H1 (cell line): ENCODE measurements at regions not wholly inside any gene's neighbourhood (a gene's known extent, or its start where the extent isn't known, plus 50 kb on each side); places are given as distances from the start of the nearest gene placed in this dataset.

ENCODE experiments used
- CTCF ChIA-PET: fragments of 300-600 bp; sonication (Branson Sonifier 250); formaldehyde crosslinking; loops from one replicate; lab custom pipeline; 2021; ENCODE audit not compliant: partially characterized antibody; lab: Charles Lee
- POLR2A ChIA-PET: fragments of 300-600 bp; sonication (Branson Sonifier 250); formaldehyde crosslinking; loops from one replicate; lab custom pipeline; 2021; ENCODE audit warnings: inconsistent platforms; ENCODE audit not compliant: partially characterized antibody; lab: Charles Lee
- DNase-seq, 2 experiments: peaks; one replicate each; pipeline versions ENCODE4 v3.0.0 to v3.0.0-alpha.2; 2010 to 2022; ENCODE audit warnings: low spot score in 2 of 2, low read depth in 1 of 2, mixed read lengths in 1 of 2
- FAIRE-seq: peaks from 2 replicates; lab custom pipeline; 2011; peaks lifted over from hg19 to GRCh38; lab: Jason Lieb, UNC
- H2AFZ ChIP-seq: 2 replicates; pipeline ENCODE4 v1.8.1; 2012; ENCODE audit warnings: low read length, inconsistent platforms
- H2AK5ac ChIP-seq: 2 replicates; pipeline ENCODE4 v1.6.1; 2013; ENCODE audit warnings: low read depth, low read length
- H2BK120ac ChIP-seq: replicated peaks from 2 replicates; pipeline ENCODE3; 2013; ENCODE audit warnings: low read depth, low read length, inconsistent platforms
- H2BK12ac ChIP-seq: 2 replicates; pipeline ENCODE4 v1.6.1; 2013; ENCODE audit warnings: low read depth, low read length
- H2BK15ac ChIP-seq: 2 replicates; pipeline ENCODE4 v1.6.1; 2013; ENCODE audit warnings: low read length
- H2BK20ac ChIP-seq: 2 replicates; pipeline ENCODE4 v1.6.1; 2013; ENCODE audit warnings: low read length
- H2BK5ac ChIP-seq: 2 replicates; pipeline ENCODE4 v1.6.1; 2013; ENCODE audit warnings: low read depth, low read length
- H3K14ac ChIP-seq: 2 replicates; pipeline ENCODE4 v1.6.1; 2013; ENCODE audit warnings: inconsistent platforms; ENCODE audit not compliant: insufficient read length
- H3K18ac ChIP-seq: 2 replicates; pipeline ENCODE4 v1.6.1; 2013; ENCODE audit warnings: low read length; ENCODE audit errors: extremely low read depth
- H3K23ac ChIP-seq: 2 replicates; pipeline ENCODE4 v1.6.1; 2013; ENCODE audit warnings: inconsistent platforms; ENCODE audit not compliant: insufficient read length
- H3K23me2 ChIP-seq: 2 replicates; pipeline ENCODE4 v1.6.1; 2013; ENCODE audit warnings: low read depth, low read length
- H3K27ac ChIP-seq: 2 replicates; pipeline ENCODE4 v1.6.1; 2011; ENCODE audit warnings: low read depth, low read length, inconsistent platforms
- H3K27me3 ChIP-seq, 4 experiments: replicated peaks in 1 of 4; 1 replicate in 1 of 4; 2 replicates in 3 of 4; pipeline versions ENCODE4 v1.6.1 to v1.8.1; 2011 to 2013; ENCODE audit warnings: low read length in 3 of 4, mild to moderate bottlenecking in 3 of 4, inconsistent platforms in 2 of 4, mixed read lengths in 2 of 4, moderate library complexity in 1 of 4; ENCODE audit not compliant: control insufficient read depth in 3 of 4, insufficient read depth in 3 of 4; ENCODE audit errors: extremely low read depth in 1 of 4
- H3K36me3 ChIP-seq, 4 experiments: 2 replicates each; pipeline versions ENCODE4 v1.6.1 to v1.8.1; 2011 to 2013; ENCODE audit warnings: mild to moderate bottlenecking in 4 of 4, low read length in 3 of 4, moderate library complexity in 2 of 4, control low read depth in 1 of 4, inconsistent platforms in 1 of 4; ENCODE audit not compliant: insufficient read depth in 4 of 4, control insufficient read depth in 2 of 4
- H3K4ac ChIP-seq: replicated peaks from 2 replicates; pipeline ENCODE3; 2013; ENCODE audit warnings: low read length, low read depth, mixed read lengths, inconsistent platforms; ENCODE audit not compliant: insufficient read length
- H3K4me1 ChIP-seq, 4 experiments: replicated peaks in 1 of 4; 1 replicate in 1 of 4; 2 replicates in 3 of 4; pipeline versions ENCODE4 v1.6.1 to v1.8.1; 2011 to 2013; ENCODE audit warnings: low read length in 3 of 4, inconsistent platforms in 2 of 4, mixed read lengths in 1 of 4; ENCODE audit not compliant: insufficient read depth in 4 of 4, control insufficient read depth in 3 of 4
- H3K4me2 ChIP-seq, 2 experiments: 2 replicates each; pipeline versions ENCODE4 v1.6.1 to v1.8.1; 2011 to 2013; ENCODE audit warnings: low read depth in 2 of 2, low read length in 2 of 2, control low read depth in 1 of 2, inconsistent platforms in 1 of 2, mild to moderate bottlenecking in 1 of 2; ENCODE audit not compliant: insufficient read depth in 1 of 2
- H3K4me3 ChIP-seq, 4 experiments: fragments of 200-600, 300-600 bp in 1 of 4; sonication (generic), shearing (Covaris generic), sonication (Bioruptor Twin) in 1 of 4; 2 replicates each; pipeline versions ENCODE4 v1.5.1 to v1.8.1; 2011 to 2016; ENCODE audit warnings: low read length in 4 of 4, low read depth in 3 of 4, control low read depth in 2 of 4, inconsistent platforms in 2 of 4, mild to moderate bottlenecking in 2 of 4, mixed read lengths in 1 of 4, moderate library complexity in 1 of 4; ENCODE audit not compliant: insufficient read depth in 2 of 4; ENCODE audit errors: extremely low read depth in 1 of 4
- H3K56ac ChIP-seq: replicated peaks from 2 replicates; pipeline ENCODE3; 2013; ENCODE audit warnings: low read depth, mild to moderate bottlenecking, mixed read lengths, low read length, inconsistent platforms; ENCODE audit not compliant: insufficient read length
- H3K79me1 ChIP-seq: 2 replicates; pipeline ENCODE4 v1.6.1; 2013; ENCODE audit warnings: low read depth, low read length, control low read depth
- H3K79me2 ChIP-seq, 2 experiments: 2 replicates each; pipeline versions ENCODE4 v1.6.1 to v1.8.1; 2012 to 2013; ENCODE audit warnings: low read length in 2 of 2, mild to moderate bottlenecking in 2 of 2, inconsistent platforms in 1 of 2; ENCODE audit not compliant: insufficient read depth in 2 of 2, control insufficient read depth in 1 of 2
- H3K9ac ChIP-seq, 4 experiments: replicated peaks in 1 of 4; 1 replicate in 1 of 4; 2 replicates in 3 of 4; pipeline versions ENCODE4 v1.6.1 to v1.8.1; 2011 to 2013; ENCODE audit warnings: low read depth in 3 of 4, low read length in 3 of 4, control low read depth in 2 of 4, mild to moderate bottlenecking in 2 of 4, moderate library complexity in 2 of 4, inconsistent platforms in 1 of 4; ENCODE audit errors: extremely low read depth in 1 of 4
- H3K9me3 ChIP-seq, 2 experiments: 2 replicates each; pipeline versions ENCODE4 v1.6.1 to v1.8.1; 2012 to 2013; ENCODE audit warnings: mild to moderate bottlenecking in 2 of 2, moderate library complexity in 2 of 2, control low read depth in 1 of 2, inconsistent platforms in 1 of 2, low read depth in 1 of 2, low read length in 1 of 2, mixed read lengths in 1 of 2; ENCODE audit not compliant: insufficient read depth in 2 of 2
- H4K20me1 ChIP-seq, 2 experiments: replicated peaks in 1 of 2; 2 replicates each; pipeline versions ENCODE3 to v1.8.1; 2011 to 2013; ENCODE audit warnings: inconsistent platforms in 2 of 2, low read length in 2 of 2, mild to moderate bottlenecking in 1 of 2; ENCODE audit not compliant: insufficient read depth in 2 of 2, control insufficient read depth in 1 of 2
- H4K5ac ChIP-seq: 2 replicates; pipeline ENCODE4 v1.6.1; 2013; ENCODE audit warnings: low read length, low read depth, mixed read lengths, inconsistent platforms; ENCODE audit not compliant: insufficient read length
- H4K8ac ChIP-seq: 2 replicates; pipeline ENCODE4 v1.8.0; 2013; ENCODE audit warnings: mild to moderate bottlenecking, moderate library complexity, low read length, inconsistent platforms; ENCODE audit not compliant: insufficient read depth; ENCODE audit errors: extremely low read depth
- H4K91ac ChIP-seq: replicated peaks from 2 replicates; pipeline ENCODE3; 2013; ENCODE audit warnings: low read length, mixed read lengths, inconsistent platforms; ENCODE audit not compliant: insufficient read length
- BCL11A ChIP-seq, 2 experiments: IDR thresholded peaks; one replicate each; pipeline ENCODE4 v1.6.1; 2011; ENCODE audit warnings: low read depth in 2 of 2, low read length in 2 of 2, mild to moderate bottlenecking in 2 of 2
- CHD2 ChIP-seq: IDR thresholded peaks from 2 replicates; pipeline ENCODE4 v1.6.1; 2012; ENCODE audit warnings: low read length, improper control_type of control experiment
- EGR1 ChIP-seq: IDR thresholded peaks from 2 replicates; pipeline ENCODE4 v1.6.1; 2011; ENCODE audit warnings: low read depth, low read length, borderline replicate concordance
- GTF2F1 ChIP-seq: IDR thresholded peaks from 2 replicates; pipeline ENCODE4 v1.6.1; 2012; ENCODE audit warnings: low read depth, low read length, improper control_type of control experiment, borderline replicate concordance
- KDM4A ChIP-seq: IDR thresholded peaks from one replicate; pipeline ENCODE4 v1.7.1; 2012; ENCODE audit warnings: low read depth, mild to moderate bottlenecking, moderate library complexity, low read length, inconsistent platforms; ENCODE audit not compliant: severe bottlenecking
- NANOG ChIP-seq: IDR thresholded peaks from 2 replicates; pipeline ENCODE4 v1.6.1; 2011; ENCODE audit warnings: low read length, low read depth, mild to moderate bottlenecking, inconsistent platforms; ENCODE audit not compliant: insufficient read depth, poor library complexity, severe bottlenecking
- POLR2AphosphoS5 ChIP-seq: IDR thresholded peaks from 2 replicates; pipeline ENCODE4 v1.6.1; 2011; ENCODE audit warnings: low read depth, low read length
- RBBP5 ChIP-seq: IDR thresholded peaks from 2 replicates; pipeline ENCODE4 v1.7.1; 2012; ENCODE audit warnings: low read depth, mild to moderate bottlenecking, inconsistent platforms, low read length, moderate library complexity, borderline replicate concordance
- SP1 ChIP-seq: IDR thresholded peaks from 2 replicates; pipeline ENCODE4 v1.6.1; 2011; ENCODE audit warnings: low read depth, low read length
- TCF12 ChIP-seq: IDR thresholded peaks from 2 replicates; pipeline ENCODE4 v1.6.1; 2011; ENCODE audit warnings: low read depth, mild to moderate bottlenecking, low read length
- WGBS, 2 experiments: shearing (Covaris generic) in 1 of 2; methylation state at CpG; one replicate each; pipeline versions ENCODE4 v1.1.6 to v1.1.7; 2013 to 2015; ENCODE audit warnings: low lambda C conversion rate in 2 of 2, mixed read lengths in 2 of 2, inconsistent platforms in 1 of 2, low coverage in 1 of 2, missing lambda C conversion rate in 1 of 2; ENCODE audit not compliant: insufficient replicate concordance in 2 of 2, insufficient coverage in 1 of 2, insufficient read length in 1 of 2; ENCODE audit errors: extremely low coverage in 1 of 2, missing lambda C conversion rate in 1 of 2; 5-methylcytosine and 5-hydroxymethylcytosine counted together

GRCh38 chr15:29182590-29182989 lies 87.0 kb downstream of the NSMCE3 start:
- no peak overlapping the region for H2BK15ac ChIP-seq
- H3K14ac ChIP-seq: no peak overlapping the region
- no peaks in the 10 kb centered on the region for H3K4me1 ChIP-seq
- ChIA-PET POLR2A (no interaction called here), CTCF (interaction anchor here (0.9 kb wide), 1 partner anchor 454 kb away, joined by 3 read pairs; no protein-coding TSS in a partner anchor)
- TF ChIP-seq CHD2 (no peak), KDM4A (no peak), SP1 (no peak), RBBP5 (no peak), TCF12 (no peak), POLR2AphosphoS5 (no peak), EGR1 (no peak), NANOG (no peak), GTF2F1 (no peak), BCL11A (IDR thresholded peaks at IDR 0.05; ENCODE audit: low read depth in 2 of 2, low read length in 2 of 2) (no peak)
- no peak overlapping the region for H2BK5ac ChIP-seq
- no peak overlapping the region for H3K23ac ChIP-seq
- H3K4ac ChIP-seq: no peak overlapping the region
- no peak overlapping the region for H3K4me2 ChIP-seq
- H3K27ac ChIP-seq: no peak overlapping the region
- H4K20me1 ChIP-seq: no peaks in the 10 kb centered on the region
- FAIRE-seq (no peak), DNase-seq (no peak)
- H3K9me3 ChIP-seq: no peaks in the 10 kb centered on the region
- no peak overlapping the region for H3K4me3 ChIP-seq
- H3K18ac ChIP-seq: no peak overlapping the region
- no peak overlapping the region for H3K9ac ChIP-seq
- WGBS, 2 experiments: 95% methylated on average over 2 of the region's 2 CpGs; no CpG with 5 or more reads in 1 of the 2 experiments
- H3K79me2 ChIP-seq: no peaks in the 10 kb centered on the region
- no peaks in the 10 kb centered on the region for H3K27me3 ChIP-seq
- no peak overlapping the region for H2AK5ac ChIP-seq
- no peak overlapping the region for H3K56ac ChIP-seq
- no peak overlapping the region for H2BK20ac ChIP-seq
- no peak overlapping the region for H2BK120ac ChIP-seq
- no peak overlapping the region for H4K8ac ChIP-seq
- H2BK12ac ChIP-seq: no peak overlapping the region
- no peak overlapping the region for H4K5ac ChIP-seq
- no peaks in the 10 kb centered on the region for H3K23me2 ChIP-seq
- no peak overlapping the region for H4K91ac ChIP-seq
- H2AFZ ChIP-seq: no peak overlapping the region
- no peaks in the 10 kb centered on the region for H3K79me1 ChIP-seq
- no peaks in the 10 kb centered on the region for H3K36me3 ChIP-seq
